ENCODE measurements at regions not wholly inside any gene's neighbourhood (a gene's known extent, or its start where the extent isn't known, plus 50 kb on each side); places are given as distances from the start of the nearest gene placed in this dataset.

GRCh38 chr12:22396735-22397134 is 62.2 kb upstream of the ST8SIA1 start:
- no peak for DNase-seq

DNA sequence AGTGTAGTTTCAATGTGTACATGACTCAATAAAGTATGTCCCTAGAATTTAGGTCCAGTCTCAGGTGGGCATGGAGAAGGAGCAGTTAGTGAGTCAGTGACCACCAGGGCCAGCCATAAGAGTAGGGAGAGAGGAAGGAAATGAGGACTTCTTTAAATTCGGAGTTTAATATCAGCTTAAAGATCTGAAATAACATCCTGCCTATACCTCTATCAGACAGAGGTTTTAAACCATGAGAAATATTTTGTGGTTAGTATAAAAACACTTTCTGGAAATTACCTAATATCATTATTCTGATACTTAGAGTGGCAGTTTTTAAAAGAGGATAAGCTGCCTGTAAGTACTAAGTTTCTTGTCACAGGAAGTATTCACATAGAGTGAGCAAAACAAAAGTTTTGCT is 61.7 kb upstream of the ST8SIA1 start:
- DNase-seq = peak in 1 of 2 donors; percentile 22

DNA sequence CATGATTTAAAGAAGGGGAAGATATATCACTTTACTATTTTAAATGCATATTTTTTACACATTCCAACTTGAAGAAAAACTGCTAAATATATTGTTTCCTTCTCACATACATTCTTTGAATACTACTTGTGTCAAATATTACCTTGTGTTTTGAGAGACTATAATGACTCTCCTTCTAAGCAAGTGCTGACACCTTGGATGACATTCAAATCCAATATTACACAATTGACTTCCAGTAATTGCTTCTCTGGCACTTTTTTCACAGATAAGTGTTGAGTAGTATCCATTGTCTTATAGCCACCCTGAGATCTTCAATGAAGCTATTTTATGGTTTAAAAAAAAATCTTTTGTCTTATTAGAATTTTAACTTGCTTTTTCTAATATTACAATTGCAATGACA is 61.2 kb upstream of the ST8SIA1 start:
- DNase-seq = no peak

Measured in activated CD4-positive, alpha-beta T cell treated with anti-CD3 and anti-CD28 coated beads for 4 hours (primary cell).